GM12878 (cell line): ENCODE measurements at regions not wholly inside any gene's neighbourhood (a gene's known extent, or its start where the extent isn't known, plus 50 kb on each side); places are given as distances from the start of the nearest gene placed in this dataset.

Experiments
- ATF2 ChIP-seq: IDR thresholded peaks from 2 replicates; pipeline ENCODE4 v1.6.1; 2012; ENCODE audit warnings: low read length, inconsistent platforms
- BACH1 ChIP-seq: fragments of 450-650 bp; IDR thresholded peaks from 2 replicates; pipeline ENCODE4 v1.6.1; 2017; ENCODE audit warnings: mild to moderate bottlenecking, borderline replicate concordance
- CBFB ChIP-seq: IDR thresholded peaks from 2 replicates; pipeline ENCODE4 v1.6.1; 2016; ENCODE audit warnings: antibody characterized with exemption, low read depth
- CTCF ChIP-seq, 3 experiments: IDR thresholded peaks in 2 of 3; conservative IDR thresholded peaks in 1 of 3; 2 replicates each; pipeline ENCODE4 v1.5.1; 2011; ENCODE audit warnings: low read depth in 3 of 3, low read length in 3 of 3, mild to moderate bottlenecking in 3 of 3, control low read depth in 2 of 3, moderate library complexity in 2 of 3, inconsistent platforms in 1 of 3, mixed read lengths in 1 of 3; ENCODE audit not compliant: control insufficient read depth in 2 of 3, insufficient read depth in 1 of 3; ENCODE audit errors: extremely low read depth in 1 of 3
- EZH2 ChIP-seq: IDR thresholded peaks from 2 replicates; pipeline ENCODE4 v1.6.1; 2012; ENCODE audit warnings: low read depth, mild to moderate bottlenecking, control low read depth, inconsistent platforms, low read length, borderline replicate concordance; ENCODE audit not compliant: control insufficient read depth
- MTA3 ChIP-seq: IDR thresholded peaks from 2 replicates; pipeline ENCODE4 v1.6.1; 2012; ENCODE audit warnings: low read length, inconsistent platforms, borderline replicate concordance
- NRF1 ChIP-seq: conservative IDR thresholded peaks from 2 replicates; pipeline ENCODE4 v1.6.1; 2011; ENCODE audit warnings: mild to moderate bottlenecking, low read depth, low read length, improper control_type of control experiment
- POLR2AphosphoS5 ChIP-seq: IDR thresholded peaks from 2 replicates; pipeline ENCODE4 v1.6.1; 2011; ENCODE audit warnings: mild to moderate bottlenecking, low read length, inconsistent platforms
- RAD21 ChIP-seq: IDR thresholded peaks from 2 replicates; pipeline ENCODE4 v1.6.1; 2011; ENCODE audit warnings: mild to moderate bottlenecking, low read depth, low read length, moderate library complexity; ENCODE audit not compliant: insufficient read depth
- YBX1 ChIP-seq: fragments of 450-650 bp; IDR thresholded peaks from 2 replicates; pipeline ENCODE4 v1.6.1; 2016; ENCODE audit warnings: antibody characterized with exemption
- YY1 ChIP-seq: IDR thresholded peaks from 2 replicates; pipeline ENCODE4 v1.6.1; 2011; ENCODE audit warnings: low read depth, mild to moderate bottlenecking, low read length
- TF ChIP-seq, protein P1 (sequence below): fragments of 450-650 bp; IDR thresholded peaks from 2 replicates; pipeline ENCODE4 v1.6.1; 2016; ENCODE audit warnings: mild to moderate bottlenecking, moderate library complexity, borderline replicate concordance

DNA sequence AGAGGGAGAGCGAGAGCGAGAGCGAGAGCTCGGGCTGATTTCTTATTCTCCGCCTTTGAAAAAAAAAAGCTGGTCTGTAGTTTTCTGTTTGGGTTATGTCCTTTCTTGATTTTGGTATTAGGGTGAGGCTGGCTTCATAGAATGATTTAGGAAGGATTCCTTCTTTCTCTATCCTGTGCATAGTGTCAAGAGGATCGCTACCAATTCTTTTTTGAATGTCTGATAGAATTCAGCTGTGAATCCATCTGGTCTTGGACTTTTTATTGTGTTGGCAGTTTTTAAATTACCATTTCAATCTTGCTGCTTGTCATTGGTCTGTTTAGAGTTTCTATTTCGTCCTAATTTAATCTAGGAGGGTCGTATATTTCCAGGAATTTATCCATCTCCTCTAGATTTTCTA, 1414.6 kb upstream of the MIR17HG start:
- no peak for TF ChIP-seq MTA3
- TF ChIP-seq RAD21: no peak
- no peak for TF ChIP-seq EZH2
- no peak for TF ChIP-seq POLR2AphosphoS5
- TF ChIP-seq CTCF (IDR thresholded peaks at IDR 0.05 in 2 of 3, conservative IDR thresholded peaks at IDR 0.05 in 1 of 3; ENCODE audit: control insufficient read depth in 2 of 3, extremely low read depth in 1 of 3, insufficient read depth in 1 of 3, low read depth in 3 of 3, low read length in 3 of 3): no peak
- TF ChIP-seq NRF1: no peak
- TF ChIP-seq, protein P1, sequence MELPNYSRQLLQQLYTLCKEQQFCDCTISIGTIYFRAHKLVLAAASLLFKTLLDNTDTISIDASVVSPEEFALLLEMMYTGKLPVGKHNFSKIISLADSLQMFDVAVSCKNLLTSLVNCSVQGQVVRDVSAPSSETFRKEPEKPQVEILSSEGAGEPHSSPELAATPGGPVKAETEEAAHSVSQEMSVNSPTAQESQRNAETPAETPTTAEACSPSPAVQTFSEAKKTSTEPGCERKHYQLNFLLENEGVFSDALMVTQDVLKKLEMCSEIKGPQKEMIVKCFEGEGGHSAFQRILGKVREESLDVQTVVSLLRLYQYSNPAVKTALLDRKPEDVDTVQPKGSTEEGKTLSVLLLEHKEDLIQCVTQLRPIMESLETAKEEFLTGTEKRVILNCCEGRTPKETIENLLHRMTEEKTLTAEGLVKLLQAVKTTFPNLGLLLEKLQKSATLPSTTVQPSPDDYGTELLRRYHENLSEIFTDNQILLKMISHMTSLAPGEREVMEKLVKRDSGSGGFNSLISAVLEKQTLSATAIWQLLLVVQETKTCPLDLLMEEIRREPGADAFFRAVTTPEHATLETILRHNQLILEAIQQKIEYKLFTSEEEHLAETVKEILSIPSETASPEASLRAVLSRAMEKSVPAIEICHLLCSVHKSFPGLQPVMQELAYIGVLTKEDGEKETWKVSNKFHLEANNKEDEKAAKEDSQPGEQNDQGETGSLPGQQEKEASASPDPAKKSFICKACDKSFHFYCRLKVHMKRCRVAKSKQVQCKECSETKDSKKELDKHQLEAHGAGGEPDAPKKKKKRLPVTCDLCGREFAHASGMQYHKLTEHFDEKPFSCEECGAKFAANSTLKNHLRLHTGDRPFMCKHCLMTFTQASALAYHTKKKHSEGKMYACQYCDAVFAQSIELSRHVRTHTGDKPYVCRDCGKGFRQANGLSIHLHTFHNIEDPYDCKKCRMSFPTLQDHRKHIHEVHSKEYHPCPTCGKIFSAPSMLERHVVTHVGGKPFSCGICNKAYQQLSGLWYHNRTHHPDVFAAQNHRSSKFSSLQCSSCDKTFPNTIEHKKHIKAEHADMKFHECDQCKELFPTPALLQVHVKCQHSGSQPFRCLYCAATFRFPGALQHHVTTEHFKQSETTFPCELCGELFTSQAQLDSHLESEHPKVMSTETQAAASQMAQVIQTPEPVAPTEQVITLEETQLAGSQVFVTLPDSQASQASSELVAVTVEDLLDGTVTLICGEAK: no peak
- no peak for TF ChIP-seq CBFB
- no peak for TF ChIP-seq ATF2
- TF ChIP-seq YBX1: no peak
- TF ChIP-seq YY1: no peak
- no peak for TF ChIP-seq BACH1
